HG03457 (cell line): ENCODE measurements at regions not wholly inside any gene's neighbourhood (a gene's known extent, or its start where the extent isn't known, plus 50 kb on each side); places are given as distances from the start of the nearest gene placed in this dataset.
"Not testable (repeated sequence)": the region's sequence is repeated elsewhere in the genome, so short reads cannot be mapped to it uniquely, and the experiment has no call there.

Source experiments
- ATAC-seq: cut with Tn5 transposase; IDR thresholded peaks from one replicate; pipeline ENCODE4 v1.9.1; 2021; ENCODE audit warnings: moderate number of reproducible peaks; ENCODE audit not compliant: unreplicated experiment

GRCh38 chr5:12920527-12920926, 1016.3 kb upstream of the CTNND2 start:
- ATAC-seq, result no peak

GRCh38 chr5:12911156-12911555, 1006.9 kb upstream of the CTNND2 start:
- no peak for ATAC-seq

GRCh38 chr5:12910641-12911040, 1006.4 kb upstream of the CTNND2 start:
- ATAC-seq, result no peak

GRCh38 chr5:12902611-12903010, 998.4 kb upstream of the CTNND2 start:
- no peak for ATAC-seq

- ATAC-seq, result no peak
These were observed 997.5 kb upstream of the CTNND2 start for GRCh38 chr5:12901696-12902095.

GRCh38 chr5:12896086-12896485, 991.8 kb upstream of the CTNND2 start:
- ATAC-seq, result no peak

GRCh38 chr5:12885018-12885417, 980.8 kb upstream of the CTNND2 start:
- no peak for ATAC-seq

GRCh38 chr5:12883395-12883794, 979.1 kb upstream of the CTNND2 start:
- no peak for ATAC-seq

GRCh38 chr5:12876541-12877298, 972.5 kb upstream of the CTNND2 start:
- ATAC-seq, result no peak

- ATAC-seq, result peak; percentile 85
These were observed 966.8 kb upstream of the CTNND2 start for GRCh38 chr5:12870872-12871539.

- ATAC-seq, result no peak
These were observed 961.3 kb upstream of the CTNND2 start for GRCh38 chr5:12865529-12865928.

GRCh38 chr5:12861886-12862654, 957.8 kb upstream of the CTNND2 start:
- ATAC-seq, result no peak

- not testable (repeated sequence) for ATAC-seq
These were observed 951.9 kb upstream of the CTNND2 start for GRCh38 chr5:12856105-12856504.

GRCh38 chr5:12854386-12854785, 950.1 kb upstream of the CTNND2 start:
- no peak for ATAC-seq

- no peak for ATAC-seq
These were observed 947.5 kb upstream of the CTNND2 start for GRCh38 chr5:12851761-12852160.

GRCh38 chr5:12848709-12849108, 944.5 kb upstream of the CTNND2 start:
- ATAC-seq, result no peak

GRCh38 chr5:12845549-12846159, 941.4 kb upstream of the CTNND2 start:
- ATAC-seq, result no peak

- ATAC-seq, result no peak
These were observed 936.7 kb upstream of the CTNND2 start for GRCh38 chr5:12840972-12841371.

- ATAC-seq, result no peak
These were observed 933.3 kb upstream of the CTNND2 start for GRCh38 chr5:12837592-12837991.

GRCh38 chr5:12825163-12825562, 920.9 kb upstream of the CTNND2 start:
- ATAC-seq, result no peak

GRCh38 chr5:12805165-12805698, 901.0 kb upstream of the CTNND2 start:
- no peak for ATAC-seq
